Neural progenitor cell (in vitro differentiated cells): ENCODE measurements at regions not wholly inside any gene's neighbourhood (a gene's known extent, or its start where the extent isn't known, plus 50 kb on each side); places are given as distances from the start of the nearest gene placed in this dataset.
A peak's percentile ranks its signal among the peaks of the same experiment; 100 is the strongest.

ENCODE experiments used
- DNase-seq: peaks from one replicate; pipeline ENCODE4 v3.0.0-alpha.2; 2016; ENCODE audit warnings: low spot score
- H2AFZ ChIP-seq: fragments of 200-600 bp; sonication (generic); replicated peaks from 2 replicates; pipeline ENCODE4 v1.6.1; 2016; ENCODE audit warnings: antibody characterized with exemption
- H3F3A ChIP-seq: fragments of 200-600 bp; sonication (generic); 2 replicates; pipeline ENCODE4 v1.6.1; 2016; ENCODE audit warnings: antibody characterized with exemption, low read depth
- H3K27ac ChIP-seq: fragments of 200-600 bp; sonication (generic); 2 replicates; pipeline ENCODE4 v1.5.1; 2016; ENCODE audit warnings: mild to moderate bottlenecking
- H3K27me3 ChIP-seq: fragments of 200-600 bp; sonication (generic); 2 replicates; pipeline ENCODE4 v1.6.1; 2016; ENCODE audit warnings: mild to moderate bottlenecking, moderate library complexity
- H3K36me3 ChIP-seq: fragments of 200-600 bp; sonication (generic); 2 replicates; pipeline ENCODE4 v1.5.1; 2016
- H3K4me1 ChIP-seq: fragments of 200-600 bp; sonication (generic); 2 replicates; pipeline ENCODE4 v1.6.1; 2016; ENCODE audit warnings: mixed run types
- H3K4me2 ChIP-seq: fragments of 200-600 bp; sonication (generic); 2 replicates; pipeline ENCODE4 v1.6.1; 2016
- H3K4me3 ChIP-seq: fragments of 200-600 bp; sonication (generic); 2 replicates; pipeline ENCODE4 v1.5.1; 2016
- H3K79me2 ChIP-seq: fragments of 200-600 bp; sonication (generic); 2 replicates; pipeline ENCODE4 v1.6.1; 2016; ENCODE audit warnings: low read depth
- H3K9ac ChIP-seq: fragments of 200-600 bp; sonication (generic); 2 replicates; pipeline ENCODE4 v1.6.1; 2016
- H3K9me3 ChIP-seq: fragments of 200-600 bp; sonication (generic); 2 replicates; pipeline ENCODE4 v1.5.1; 2016; ENCODE audit warnings: low read depth
- H4K20me1 ChIP-seq: fragments of 200-600 bp; sonication (generic); 2 replicates; pipeline ENCODE4 v1.6.1; 2016; ENCODE audit warnings: low read depth
- H3K27ac Mint-ChIP-seq: 3 replicates; pipeline ENCODE4 v1.8.0; 2021; ENCODE audit warnings: mixed read lengths
- H3K27me3 Mint-ChIP-seq: 2 replicates; pipeline ENCODE4 v1.8.0; 2022; ENCODE audit warnings: low read depth, mild to moderate bottlenecking, inconsistent platforms, moderate library complexity, mixed read lengths; ENCODE audit not compliant: insufficient read depth
- H3K36me3 Mint-ChIP-seq: 3 replicates; pipeline ENCODE4 v1.8.0; 2021; ENCODE audit warnings: mixed read lengths
- H3K4me1 Mint-ChIP-seq: 3 replicates; pipeline ENCODE4 v1.8.0; 2021; ENCODE audit warnings: mixed read lengths
- H3K4me3 Mint-ChIP-seq: 3 replicates; pipeline ENCODE4 v1.8.0; 2021; ENCODE audit warnings: mild to moderate bottlenecking, moderate library complexity, mixed read lengths
- H3K9me3 Mint-ChIP-seq: 3 replicates; pipeline ENCODE4 v1.8.0; 2020; ENCODE audit warnings: mixed read lengths
- EZH2 ChIP-seq: fragments of 200-600 bp; sonication (generic); IDR thresholded peaks from 2 replicates; pipeline ENCODE4 v1.6.1; 2017; ENCODE audit warnings: antibody characterized with exemption, mild to moderate bottlenecking, moderate library complexity
- EZH2phosphoT487 ChIP-seq: fragments of 200-600 bp; sonication (generic); IDR thresholded peaks from 2 replicates; pipeline ENCODE4 v1.6.1; 2017; ENCODE audit warnings: antibody characterized with exemption
- TF ChIP-seq, protein P1 (sequence below): fragments of 200-600 bp; sonication (generic); IDR thresholded peaks from 2 replicates; pipeline ENCODE4 v1.5.1; 2017; ENCODE audit warnings: antibody characterized with exemption, mild to moderate bottlenecking

GRCh38 chr4:59058543-59058942 lies 1948.4 kb upstream of the IGFBP7 start:
- TF ChIP-seq EZH2phosphoT487 (no peak), EZH2 (no peak)
- TF ChIP-seq, protein P1, sequence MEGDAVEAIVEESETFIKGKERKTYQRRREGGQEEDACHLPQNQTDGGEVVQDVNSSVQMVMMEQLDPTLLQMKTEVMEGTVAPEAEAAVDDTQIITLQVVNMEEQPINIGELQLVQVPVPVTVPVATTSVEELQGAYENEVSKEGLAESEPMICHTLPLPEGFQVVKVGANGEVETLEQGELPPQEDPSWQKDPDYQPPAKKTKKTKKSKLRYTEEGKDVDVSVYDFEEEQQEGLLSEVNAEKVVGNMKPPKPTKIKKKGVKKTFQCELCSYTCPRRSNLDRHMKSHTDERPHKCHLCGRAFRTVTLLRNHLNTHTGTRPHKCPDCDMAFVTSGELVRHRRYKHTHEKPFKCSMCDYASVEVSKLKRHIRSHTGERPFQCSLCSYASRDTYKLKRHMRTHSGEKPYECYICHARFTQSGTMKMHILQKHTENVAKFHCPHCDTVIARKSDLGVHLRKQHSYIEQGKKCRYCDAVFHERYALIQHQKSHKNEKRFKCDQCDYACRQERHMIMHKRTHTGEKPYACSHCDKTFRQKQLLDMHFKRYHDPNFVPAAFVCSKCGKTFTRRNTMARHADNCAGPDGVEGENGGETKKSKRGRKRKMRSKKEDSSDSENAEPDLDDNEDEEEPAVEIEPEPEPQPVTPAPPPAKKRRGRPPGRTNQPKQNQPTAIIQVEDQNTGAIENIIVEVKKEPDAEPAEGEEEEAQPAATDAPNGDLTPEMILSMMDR: no peak
- Histone ChIP-seq H3K79me2 (no peaks in the 10 kb centered on the region), H4K20me1 (no peaks in the 10 kb centered on the region), H3K27ac (no peak overlapping the region), H3K4me2 (no peak overlapping the region), H3K4me1 (no peaks in the 10 kb centered on the region), H2AFZ (no peak overlapping the region), H3K9me3 (no peaks in the 10 kb centered on the region), H3K4me3 (no peak overlapping the region), H3K27me3 (no peaks in the 10 kb centered on the region), H3F3A (no peaks in the 10 kb centered on the region), H3K36me3 (no peaks in the 10 kb centered on the region), H3K9ac (no peak overlapping the region)
- DNase-seq: no peak
- Mint-ChIP-seq H3K36me3 (no peaks in the 10 kb centered on the region), H3K4me3 (no peak overlapping the region), H3K9me3 (no peaks in the 10 kb centered on the region), H3K27ac (no peak overlapping the region), H3K27me3 (no peaks in the 10 kb centered on the region), H3K4me1 (no peaks in the 10 kb centered on the region)

GRCh38 chr4:59060002-59060846 lies 1950.0 kb upstream of the IGFBP7 start:
- no peaks in the 10 kb centered on the region for H3K27me3 Mint-ChIP-seq
- Histone ChIP-seq H4K20me1 (no peaks in the 10 kb centered on the region), H3K4me1 (no peaks in the 10 kb centered on the region), H3K27me3 (no peaks in the 10 kb centered on the region), H3K36me3 (no peaks in the 10 kb centered on the region), H3F3A (no peaks in the 10 kb centered on the region), H3K79me2 (no peaks in the 10 kb centered on the region), H3K27ac (no peak overlapping the region), H3K9ac (no peak overlapping the region), H3K9me3 (no peaks in the 10 kb centered on the region), H3K4me2 (no peak overlapping the region), H2AFZ (no peak overlapping the region), H3K4me3 (no peak overlapping the region)
- no peak for DNase-seq
- no peak overlapping the region for H3K27ac Mint-ChIP-seq
- no peak overlapping the region for H3K4me3 Mint-ChIP-seq
- no peaks in the 10 kb centered on the region for H3K36me3 Mint-ChIP-seq
- TF ChIP-seq EZH2phosphoT487: no peak
- TF ChIP-seq, protein P1: no peak
- TF ChIP-seq EZH2: no peak
- no peaks in the 10 kb centered on the region for H3K4me1 Mint-ChIP-seq
- no peaks in the 10 kb centered on the region for H3K9me3 Mint-ChIP-seq

DNA sequence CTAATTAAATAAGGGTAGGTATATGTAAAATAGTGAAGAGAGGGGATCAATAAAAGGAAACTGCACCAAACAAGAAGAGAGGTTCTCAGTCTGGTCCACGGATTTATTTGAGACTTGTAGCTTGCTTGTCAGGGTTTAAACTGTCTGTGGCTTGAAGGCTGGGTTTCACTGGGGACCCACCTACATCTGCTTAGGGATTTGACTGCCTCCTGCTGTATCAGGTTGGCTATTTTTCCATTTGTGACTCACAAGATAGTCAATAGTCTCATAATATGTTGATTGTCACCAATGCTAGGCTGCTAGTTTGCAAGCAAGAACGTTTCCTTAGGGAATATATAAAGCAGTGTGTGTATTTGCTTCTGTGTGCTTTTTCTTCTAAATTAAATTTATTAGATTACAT lies 1950.7 kb upstream of the IGFBP7 start:
- Histone ChIP-seq H3K27me3 (no peaks in the 10 kb centered on the region), H3K36me3 (no peaks in the 10 kb centered on the region), H3K4me2 (no peak overlapping the region), H3K9ac (no peak overlapping the region), H3F3A (no peaks in the 10 kb centered on the region), H2AFZ (no peak overlapping the region), H3K4me3 (no peak overlapping the region), H3K27ac (no peak overlapping the region), H3K4me1 (no peaks in the 10 kb centered on the region), H3K79me2 (no peaks in the 10 kb centered on the region), H3K9me3 (no peaks in the 10 kb centered on the region), H4K20me1 (no peaks in the 10 kb centered on the region)
- no peaks in the 10 kb centered on the region for H3K27me3 Mint-ChIP-seq
- H3K27ac Mint-ChIP-seq: no peak overlapping the region
- no peak overlapping the region for H3K4me3 Mint-ChIP-seq
- no peaks in the 10 kb centered on the region for H3K9me3 Mint-ChIP-seq
- H3K36me3 Mint-ChIP-seq: no peaks in the 10 kb centered on the region
- peak; percentile 4 for DNase-seq
- TF ChIP-seq EZH2 (no peak), EZH2phosphoT487 (no peak)
- TF ChIP-seq, protein P1: peak; percentile 16
- no peaks in the 10 kb centered on the region for H3K4me1 Mint-ChIP-seq
